Ishikawa (cell line): ENCODE measurements at regions not wholly inside any gene's neighbourhood (a gene's known extent, or its start where the extent isn't known, plus 50 kb on each side); places are given as distances from the start of the nearest gene placed in this dataset.

ENCODE experiments used
- CEBPB ChIP-seq: IDR thresholded peaks from 2 replicates; pipeline ENCODE4 v1.6.1; 2012
- CREB1 ChIP-seq: IDR thresholded peaks from 2 replicates; pipeline ENCODE4 v1.6.1; 2012; ENCODE audit warnings: low read depth
- EP300 ChIP-seq: IDR thresholded peaks from 2 replicates; pipeline ENCODE4 v1.6.1; 2012; ENCODE audit warnings: borderline replicate concordance
- FOXM1 ChIP-seq: IDR thresholded peaks from 2 replicates; pipeline ENCODE4 v1.6.1; 2012; ENCODE audit warnings: low read depth, borderline replicate concordance
- RAD21 ChIP-seq: IDR thresholded peaks from 2 replicates; pipeline ENCODE4 v1.6.1; 2012; ENCODE audit warnings: low read depth
- REST ChIP-seq: IDR thresholded peaks from 2 replicates; pipeline ENCODE4 v1.6.1; 2012; ENCODE audit warnings: low read depth, mild to moderate bottlenecking
- TAF1 ChIP-seq: IDR thresholded peaks from 2 replicates; pipeline ENCODE4 v1.6.1; 2012; ENCODE audit warnings: low read depth, mild to moderate bottlenecking
- YY1 ChIP-seq: IDR thresholded peaks from 2 replicates; pipeline ENCODE4 v1.6.1; 2012; ENCODE audit warnings: low read depth
- ZBTB7A ChIP-seq: IDR thresholded peaks from 2 replicates; pipeline ENCODE4 v1.6.1; 2012; ENCODE audit warnings: low read depth

DNA sequence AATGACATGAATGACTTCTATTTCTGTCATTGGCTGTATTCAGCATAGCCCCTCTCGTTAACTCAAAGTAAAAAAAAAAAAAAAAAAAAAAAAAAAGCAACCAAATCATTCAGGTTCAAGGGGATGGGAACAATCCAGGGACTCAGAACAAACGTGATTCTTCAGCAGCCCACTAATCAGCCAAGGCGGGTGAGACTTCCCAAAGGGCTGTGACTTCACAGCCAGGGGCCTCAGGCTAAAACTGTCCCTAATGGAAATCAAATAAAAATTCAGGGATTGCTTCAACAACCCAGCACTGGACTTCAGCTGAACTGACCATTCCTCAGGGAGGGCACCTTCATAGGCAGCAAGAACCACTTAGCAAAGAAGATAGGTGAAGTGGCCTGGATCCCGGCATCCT is 86.2 kb upstream of the FAM169A start:
- TF ChIP-seq TAF1, result no peak
- TF ChIP-seq EP300, result no peak
- no peak for TF ChIP-seq CEBPB
- no peak for TF ChIP-seq ZBTB7A
- TF ChIP-seq RAD21, result no peak
- TF ChIP-seq FOXM1, result no peak
- no peak for TF ChIP-seq REST
- TF ChIP-seq YY1, result no peak
- TF ChIP-seq CREB1, result no peak
